GM12891 (cell line): ENCODE measurements at regions not wholly inside any gene's neighbourhood (a gene's known extent, or its start where the extent isn't known, plus 50 kb on each side); places are given as distances from the start of the nearest gene placed in this dataset.

Experiments used
- POLR2A ChIP-seq: IDR thresholded peaks from 2 replicates; pipeline ENCODE4 v1.6.1; 2011; ENCODE audit warnings: low read depth, low read length, control low read depth
- POLR2AphosphoS5 ChIP-seq: IDR thresholded peaks from 2 replicates; pipeline ENCODE4 v1.6.1; 2011; ENCODE audit warnings: low read depth, low read length, control low read depth
- POU2F2 ChIP-seq: IDR thresholded peaks from 2 replicates; pipeline ENCODE4 v1.6.1; 2011; ENCODE audit warnings: low read depth, mild to moderate bottlenecking, control low read depth, low read length, moderate library complexity

DNA sequence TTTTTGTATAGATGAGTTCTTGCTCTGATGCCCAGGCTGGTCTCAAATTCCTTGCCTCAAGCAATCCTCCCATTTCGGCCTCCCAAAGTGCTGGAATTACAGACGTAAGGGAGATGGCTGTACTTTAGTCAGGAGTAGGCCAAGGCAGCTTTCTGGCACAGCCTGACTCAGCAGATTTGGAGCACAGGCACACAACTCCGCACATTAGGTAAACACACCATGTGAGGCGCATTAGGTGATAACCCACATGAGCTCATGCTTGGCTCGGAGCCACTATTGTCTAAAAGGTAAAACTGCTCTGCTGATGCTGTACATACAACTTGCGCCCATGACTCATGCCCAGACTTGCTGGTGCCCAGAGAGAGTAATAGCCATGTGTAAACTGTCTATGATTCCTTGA lies 1157.9 kb downstream of the TAF11L14 start:
- TF ChIP-seq POLR2A (no peak), POLR2AphosphoS5 (no peak), POU2F2 (no peak)
